Activated CD4-positive, alpha-beta memory T cell treated with anti-CD3 and anti-CD28 coated beads, Interleukin-2, amount 10 ng/mL, durations not matched to agents 7 days and 5 days (primary cell): ENCODE measurements at regions not wholly inside any gene's neighbourhood (a gene's known extent, or its start where the extent isn't known, plus 50 kb on each side); places are given as distances from the start of the nearest gene placed in this dataset.

Source experiments
- CTCF ChIA-PET: fragments of 350-600 bp; sonication (Branson Sonifier 250); formaldehyde crosslinking; loops from one replicate; lab custom pipeline; 2021; ENCODE audit warnings: antibody characterized with exemption, inconsistent platforms; lab: Charles Lee
- POLR2A ChIA-PET: fragments of 350-600 bp; sonication (Branson Sonifier 250); formaldehyde crosslinking; loops from one replicate; lab custom pipeline; 2021; ENCODE audit warnings: antibody characterized with exemption; lab: Charles Lee
- DNase-seq: peaks from one replicate; pipeline ENCODE4 v3.0.0-alpha.2; 2020
- H3K27ac Mint-ChIP-seq: one replicate; pipeline ENCODE4 v1.8.0; 2021; ENCODE audit warnings: mild to moderate bottlenecking, mixed read lengths
- H3K27me3 Mint-ChIP-seq: one replicate; pipeline ENCODE4 v1.8.0; 2021; ENCODE audit warnings: mixed read lengths
- H3K36me3 Mint-ChIP-seq: one replicate; pipeline ENCODE4 v1.8.0; 2021; ENCODE audit warnings: low read depth, mixed read lengths
- H3K4me1 Mint-ChIP-seq: one replicate; pipeline ENCODE4 v1.8.0; 2021; ENCODE audit warnings: mixed read lengths
- H3K4me3 Mint-ChIP-seq: one replicate; pipeline ENCODE4 v1.8.0; 2021; ENCODE audit warnings: mild to moderate bottlenecking, mixed read lengths
- H3K9me3 Mint-ChIP-seq: one replicate; pipeline ENCODE4 v1.8.0; 2021; ENCODE audit warnings: mixed read lengths

DNA sequence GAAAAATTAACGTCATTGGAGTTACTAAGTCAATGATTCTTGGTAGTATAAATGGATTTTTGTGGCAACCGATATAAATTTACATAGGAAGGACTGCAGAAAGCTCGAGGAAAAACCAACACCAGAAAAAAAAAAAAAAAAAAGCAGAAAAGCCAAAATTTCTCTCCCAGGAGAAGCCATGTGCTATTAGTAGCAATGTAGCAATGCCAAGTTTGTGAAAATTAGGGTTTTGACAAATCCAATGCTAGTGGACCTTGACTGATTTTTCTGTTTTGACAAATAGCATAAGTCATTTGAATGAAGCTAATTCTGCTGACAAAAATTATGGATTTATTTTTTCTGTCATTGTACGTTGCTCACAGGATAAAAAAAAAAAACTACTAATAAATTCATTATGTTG, 1561.9 kb downstream of the MRPL39 start:
- Mint-ChIP-seq H3K27ac (no peak overlapping the region), H3K36me3 (no peaks in the 10 kb centered on the region), H3K4me1 (peaks cover 3% of the 10 kb centered on the region), H3K9me3 (no peaks in the 10 kb centered on the region), H3K4me3 (no peak overlapping the region), H3K27me3 (no peaks in the 10 kb centered on the region)
- DNase-seq: no peak
- ChIA-PET POLR2A (no interaction called here), CTCF (interaction anchor here (0.7 to 1.7 kb wide), 9 partner anchors 17 to 469 kb away, joined by 3 to 6 read pairs (median 3); no protein-coding TSS in a partner anchor)

- ChIA-PET CTCF (interaction anchor here (0.5 kb wide), 1 partner anchor 776 kb away, joined by 4 read pairs; no protein-coding TSS in a partner anchor), POLR2A (no interaction called here)
- Mint-ChIP-seq H3K9me3 (no peaks in the 10 kb centered on the region), H3K36me3 (no peaks in the 10 kb centered on the region), H3K27ac (no peak overlapping the region), H3K4me3 (no peak overlapping the region), H3K4me1 (peaks cover 3% of the 10 kb centered on the region), H3K27me3 (no peaks in the 10 kb centered on the region)
- DNase-seq: no peak
These were observed 1564.6 kb downstream of the MRPL39 start for GRCh38 chr21:24042687-24043086.

GRCh38 chr21:24032709-24033232, 1574.5 kb downstream of the MRPL39 start:
- Mint-ChIP-seq H3K36me3 (no peaks in the 10 kb centered on the region), H3K9me3 (peaks cover 8% of the 10 kb centered on the region), H3K27ac (no peak overlapping the region), H3K4me3 (no peak overlapping the region), H3K27me3 (peaks cover 3% of the 10 kb centered on the region), H3K4me1 (no peaks in the 10 kb centered on the region)
- ChIA-PET CTCF (no interaction called here), POLR2A (no interaction called here)
- no peak for DNase-seq

DNA sequence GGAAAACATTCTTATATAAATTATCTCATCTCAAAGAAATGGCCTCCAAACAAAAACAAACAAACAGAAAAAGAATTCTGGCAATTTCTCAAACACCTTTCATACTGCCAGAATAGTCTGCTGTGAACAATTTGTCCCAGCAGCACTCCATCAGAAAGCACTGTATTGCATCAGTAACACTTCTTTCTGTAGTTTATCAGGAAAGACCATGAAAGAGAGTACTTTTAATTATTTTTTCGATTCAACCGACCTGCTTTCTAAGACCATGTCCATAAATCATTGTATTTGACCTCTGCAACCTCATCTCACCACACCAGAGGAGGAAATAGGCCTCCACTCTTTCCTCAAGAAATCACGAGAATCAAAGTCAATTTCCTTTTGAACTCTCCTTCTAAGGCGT, 1579.9 kb downstream of the MRPL39 start:
- Mint-ChIP-seq H3K27ac (no peak overlapping the region), H3K36me3 (no peaks in the 10 kb centered on the region), H3K4me1 (no peaks in the 10 kb centered on the region), H3K4me3 (no peak overlapping the region), H3K9me3 (peaks cover 2% of the 10 kb centered on the region), H3K27me3 (no peaks in the 10 kb centered on the region)
- ChIA-PET CTCF (no interaction called here), POLR2A (no interaction called here)
- DNase-seq: no peak

DNA sequence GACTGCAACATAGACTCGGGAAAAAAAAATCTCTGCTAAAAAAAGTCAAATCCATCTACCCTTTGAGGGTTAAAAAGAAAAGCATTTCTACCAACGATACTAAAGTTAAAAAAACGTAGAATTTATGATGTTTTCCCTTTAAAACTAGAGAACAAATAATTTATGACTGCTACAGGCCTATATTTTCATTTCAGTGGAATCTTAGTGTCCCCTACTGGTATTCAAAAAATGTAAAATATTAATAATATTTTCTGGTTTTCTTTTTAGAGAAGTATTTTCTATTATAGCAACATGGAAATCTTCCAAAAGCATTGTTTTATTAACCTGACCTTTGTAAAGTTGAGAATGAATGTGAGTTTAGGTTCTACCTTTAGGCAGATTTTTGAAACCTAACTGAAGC, 1582.2 kb downstream of the MRPL39 start:
- CTCF ChIA-PET: no interaction called here
- Mint-ChIP-seq H3K27me3 (no peaks in the 10 kb centered on the region), H3K4me3 (no peak overlapping the region), H3K36me3 (no peaks in the 10 kb centered on the region), H3K4me1 (no peaks in the 10 kb centered on the region), H3K27ac (no peak overlapping the region), H3K9me3 (peaks cover 8% of the 10 kb centered on the region)
- DNase-seq: no peak
- POLR2A ChIA-PET: no interaction called here

DNA sequence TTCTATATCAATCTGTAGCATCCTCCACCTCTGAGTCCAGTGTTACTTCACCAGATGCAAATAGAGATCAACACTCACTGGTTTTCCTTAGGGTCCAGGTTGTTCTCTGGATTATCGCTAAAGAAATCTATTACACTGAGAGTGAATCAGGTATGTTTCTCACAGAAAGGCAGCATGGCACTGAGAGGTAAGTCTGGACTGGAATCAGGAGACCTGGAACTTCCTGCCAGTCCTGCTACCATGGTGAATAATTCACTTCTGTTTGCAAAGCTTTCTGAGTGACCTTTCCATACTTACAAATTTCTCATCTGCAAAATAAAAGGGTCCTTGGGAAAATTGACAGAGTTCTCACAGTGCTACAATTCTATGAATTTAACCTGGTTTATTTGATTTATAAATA, 1583.3 kb downstream of the MRPL39 start:
- no peak overlapping the region for H3K27ac Mint-ChIP-seq
- ChIA-PET POLR2A (no interaction called here), CTCF (no interaction called here)
- DNase-seq: no peak
- no peaks in the 10 kb centered on the region for H3K27me3 Mint-ChIP-seq
- no peaks in the 10 kb centered on the region for H3K4me1 Mint-ChIP-seq
- H3K9me3 Mint-ChIP-seq: peaks cover 17% of the 10 kb centered on the region
- H3K36me3 Mint-ChIP-seq: no peaks in the 10 kb centered on the region
- no peak overlapping the region for H3K4me3 Mint-ChIP-seq

DNA sequence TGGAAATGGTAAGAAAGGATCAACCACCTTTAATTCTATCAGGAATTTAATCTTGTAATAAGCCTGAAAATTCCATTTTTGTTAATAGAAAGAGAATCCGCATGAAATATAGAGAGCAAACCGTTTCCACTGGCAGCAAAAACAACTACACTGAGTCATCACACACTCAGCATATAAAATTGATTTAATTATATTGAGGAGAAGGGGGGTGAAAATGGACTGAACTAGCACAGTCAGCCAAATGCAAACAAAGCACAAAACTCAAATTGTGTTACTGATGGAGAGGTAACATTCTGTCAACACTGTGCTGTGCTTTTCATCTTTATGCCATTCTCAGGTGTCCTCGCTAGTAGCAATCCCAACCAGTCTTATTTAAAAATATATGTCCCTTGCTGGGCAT, 1583.9 kb downstream of the MRPL39 start:
- peaks cover 17% of the 10 kb centered on the region for H3K9me3 Mint-ChIP-seq
- H3K4me1 Mint-ChIP-seq: no peaks in the 10 kb centered on the region
- ChIA-PET CTCF (no interaction called here), POLR2A (no interaction called here)
- H3K4me3 Mint-ChIP-seq: no peak overlapping the region
- H3K36me3 Mint-ChIP-seq: no peaks in the 10 kb centered on the region
- H3K27me3 Mint-ChIP-seq: no peaks in the 10 kb centered on the region
- H3K27ac Mint-ChIP-seq: no peak overlapping the region
- DNase-seq: no peak

GRCh38 chr21:24014381-24014780, 1592.9 kb downstream of the MRPL39 start:
- POLR2A ChIA-PET: no interaction called here
- Mint-ChIP-seq H3K36me3 (no peaks in the 10 kb centered on the region), H3K9me3 (peaks cover 8% of the 10 kb centered on the region), H3K27ac (no peak overlapping the region), H3K27me3 (no peaks in the 10 kb centered on the region), H3K4me3 (no peak overlapping the region), H3K4me1 (no peaks in the 10 kb centered on the region)
- CTCF ChIA-PET: no interaction called here
- no peak for DNase-seq

- no peaks in the 10 kb centered on the region for H3K27me3 Mint-ChIP-seq
- DNase-seq: no peak
- peaks cover 5% of the 10 kb centered on the region for H3K9me3 Mint-ChIP-seq
- POLR2A ChIA-PET: no interaction called here
- no peaks in the 10 kb centered on the region for H3K4me1 Mint-ChIP-seq
- H3K36me3 Mint-ChIP-seq: no peaks in the 10 kb centered on the region
- H3K27ac Mint-ChIP-seq: no peak overlapping the region
- CTCF ChIA-PET: no interaction called here
- no peak overlapping the region for H3K4me3 Mint-ChIP-seq
These were observed 1596.2 kb downstream of the MRPL39 start for GRCh38 chr21:24011087-24011486.

DNA sequence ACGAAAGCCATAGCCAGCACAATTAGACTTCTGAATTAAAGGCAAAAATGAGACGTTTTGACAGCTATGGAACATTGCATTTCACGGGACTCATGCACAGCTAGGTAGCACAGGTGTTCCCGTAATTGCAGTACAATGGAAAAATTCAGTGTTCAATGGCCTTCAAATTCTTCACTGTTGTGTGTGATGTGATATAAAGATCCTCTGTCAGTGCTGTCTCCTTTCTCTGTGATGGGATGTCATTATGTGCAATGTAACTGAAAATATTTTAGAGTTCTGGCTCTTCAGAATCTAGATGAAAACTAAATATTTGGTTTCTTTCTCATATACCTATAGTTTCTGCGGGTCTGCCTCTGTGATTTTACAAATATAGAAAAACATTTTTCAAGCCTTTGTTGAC, 1599.7 kb downstream of the MRPL39 start:
- H3K4me3 Mint-ChIP-seq: no peak overlapping the region
- no peak for DNase-seq
- no peaks in the 10 kb centered on the region for H3K36me3 Mint-ChIP-seq
- H3K4me1 Mint-ChIP-seq: no peaks in the 10 kb centered on the region
- H3K27ac Mint-ChIP-seq: no peak overlapping the region
- peaks cover 8% of the 10 kb centered on the region for H3K9me3 Mint-ChIP-seq
- ChIA-PET CTCF (no interaction called here), POLR2A (no interaction called here)
- no peaks in the 10 kb centered on the region for H3K27me3 Mint-ChIP-seq

- Mint-ChIP-seq H3K4me3 (no peak overlapping the region), H3K27ac (no peak overlapping the region), H3K36me3 (no peaks in the 10 kb centered on the region), H3K27me3 (no peaks in the 10 kb centered on the region), H3K9me3 (no peaks in the 10 kb centered on the region), H3K4me1 (no peaks in the 10 kb centered on the region)
- ChIA-PET CTCF (no interaction called here), POLR2A (no interaction called here)
- DNase-seq: no peak
These were observed 1620.3 kb downstream of the MRPL39 start for GRCh38 chr21:23986987-23987386.

- no peaks in the 10 kb centered on the region for H3K36me3 Mint-ChIP-seq
- POLR2A ChIA-PET: no interaction called here
- no peak overlapping the region for H3K4me3 Mint-ChIP-seq
- DNase-seq: no peak
- H3K27me3 Mint-ChIP-seq: no peaks in the 10 kb centered on the region
- CTCF ChIA-PET: no interaction called here
- H3K4me1 Mint-ChIP-seq: no peaks in the 10 kb centered on the region
- H3K27ac Mint-ChIP-seq: no peak overlapping the region
- H3K9me3 Mint-ChIP-seq: no peaks in the 10 kb centered on the region
These were observed 1621.1 kb downstream of the MRPL39 start for GRCh38 chr21:23986214-23986613.

DNA sequence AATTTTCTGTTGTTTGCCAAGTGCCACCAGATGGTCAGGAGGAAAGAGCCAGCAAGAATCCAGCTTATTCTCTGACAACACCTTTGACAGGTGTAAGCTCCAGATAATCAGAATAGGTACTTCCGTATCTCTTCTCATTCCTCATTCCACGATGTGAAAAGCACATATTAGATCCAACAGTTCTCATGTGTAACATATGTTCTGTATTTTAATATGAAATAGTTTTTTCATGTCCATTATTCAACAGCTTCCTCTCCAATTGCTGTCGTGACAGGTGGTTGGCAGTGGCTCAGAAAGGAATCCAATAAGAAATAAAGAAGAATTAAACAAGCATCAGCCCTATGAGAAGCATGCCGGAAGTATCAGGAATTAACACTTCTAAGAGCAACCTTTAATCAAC, 1624.7 kb downstream of the MRPL39 start:
- POLR2A ChIA-PET: no interaction called here
- Mint-ChIP-seq H3K36me3 (no peaks in the 10 kb centered on the region), H3K27ac (no peak overlapping the region), H3K4me3 (no peak overlapping the region), H3K4me1 (no peaks in the 10 kb centered on the region), H3K9me3 (peaks cover 2% of the 10 kb centered on the region), H3K27me3 (no peaks in the 10 kb centered on the region)
- CTCF ChIA-PET: no interaction called here
- DNase-seq: no peak

- no peaks in the 10 kb centered on the region for H3K27me3 Mint-ChIP-seq
- no peak overlapping the region for H3K27ac Mint-ChIP-seq
- CTCF ChIA-PET: no interaction called here
These were observed 1629.3 kb downstream of the MRPL39 start for GRCh38 chr21:23977971-23978370.

More at GRCh38 chr21:23977971-23978370, 1629.3 kb downstream of the MRPL39 start:
- Mint-ChIP-seq H3K9me3 (peaks cover 2% of the 10 kb centered on the region), H3K36me3 (no peaks in the 10 kb centered on the region), H3K4me3 (no peak overlapping the region), H3K4me1 (peaks cover 3% of the 10 kb centered on the region)
- DNase-seq: no peak
- POLR2A ChIA-PET: no interaction called here
